ENCODE measurements at regions not wholly inside any gene's neighbourhood (a gene's known extent, or its start where the extent isn't known, plus 50 kb on each side); places are given as distances from the start of the nearest gene placed in this dataset.

DNA sequence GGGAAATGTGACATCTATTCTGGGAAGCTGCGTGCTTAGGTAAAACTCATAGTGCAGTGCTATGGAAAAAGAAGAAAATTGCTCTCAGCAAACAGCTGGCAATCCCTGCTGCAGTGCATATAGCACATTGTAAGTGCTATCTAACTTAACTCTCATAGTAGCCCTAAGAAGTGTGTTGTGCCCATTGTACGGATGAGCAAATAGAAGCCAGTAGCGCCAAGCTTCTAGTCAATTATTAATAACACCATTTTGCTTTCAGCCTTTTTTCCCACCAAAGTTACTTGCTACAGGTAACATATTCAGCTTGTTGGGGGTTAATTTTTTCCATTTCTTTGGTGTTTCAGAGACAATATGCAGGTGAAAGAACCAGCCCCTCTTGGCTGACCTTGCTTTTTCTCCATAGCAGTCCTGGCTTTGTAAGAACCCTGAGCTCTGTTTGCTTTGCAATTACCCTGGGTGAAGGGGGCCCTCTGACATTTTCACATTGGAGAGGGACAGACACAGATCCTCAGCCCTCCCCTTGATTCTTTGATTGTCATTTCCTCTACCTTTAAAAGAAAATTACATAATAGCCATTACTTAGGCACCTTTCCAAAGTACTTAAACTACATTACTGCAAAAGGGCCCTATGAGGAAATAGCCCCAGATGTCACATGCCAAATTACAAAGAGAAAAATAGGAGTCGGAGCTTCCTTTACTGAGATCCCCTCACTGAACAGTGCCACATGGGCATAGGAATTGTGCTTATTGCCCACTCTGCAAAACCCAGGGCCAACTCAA lies 576.2 kb upstream of the TBX3 start:
- H3K27me3 ChIP-seq = no peaks in the 10 kb centered on the region
- H3K4me1 ChIP-seq = peaks cover 0 to 11% (median 0%) of the 10 kb centered on the region in 4 donors
- H3K36me3 ChIP-seq = no peaks in the 10 kb centered on the region
- H3K4me3 ChIP-seq = no peak overlapping the region
- TF ChIP-seq, protein P1, sequence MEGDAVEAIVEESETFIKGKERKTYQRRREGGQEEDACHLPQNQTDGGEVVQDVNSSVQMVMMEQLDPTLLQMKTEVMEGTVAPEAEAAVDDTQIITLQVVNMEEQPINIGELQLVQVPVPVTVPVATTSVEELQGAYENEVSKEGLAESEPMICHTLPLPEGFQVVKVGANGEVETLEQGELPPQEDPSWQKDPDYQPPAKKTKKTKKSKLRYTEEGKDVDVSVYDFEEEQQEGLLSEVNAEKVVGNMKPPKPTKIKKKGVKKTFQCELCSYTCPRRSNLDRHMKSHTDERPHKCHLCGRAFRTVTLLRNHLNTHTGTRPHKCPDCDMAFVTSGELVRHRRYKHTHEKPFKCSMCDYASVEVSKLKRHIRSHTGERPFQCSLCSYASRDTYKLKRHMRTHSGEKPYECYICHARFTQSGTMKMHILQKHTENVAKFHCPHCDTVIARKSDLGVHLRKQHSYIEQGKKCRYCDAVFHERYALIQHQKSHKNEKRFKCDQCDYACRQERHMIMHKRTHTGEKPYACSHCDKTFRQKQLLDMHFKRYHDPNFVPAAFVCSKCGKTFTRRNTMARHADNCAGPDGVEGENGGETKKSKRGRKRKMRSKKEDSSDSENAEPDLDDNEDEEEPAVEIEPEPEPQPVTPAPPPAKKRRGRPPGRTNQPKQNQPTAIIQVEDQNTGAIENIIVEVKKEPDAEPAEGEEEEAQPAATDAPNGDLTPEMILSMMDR (IDR thresholded peaks at IDR 0.05) = no peak
- TF ChIP-seq POLR2A (IDR thresholded peaks at IDR 0.05) = no peak
- no peak for DNase-seq
- no peaks in the 10 kb centered on the region for H3K9me3 ChIP-seq
- H3K27ac ChIP-seq = no peak overlapping the region

DNA sequence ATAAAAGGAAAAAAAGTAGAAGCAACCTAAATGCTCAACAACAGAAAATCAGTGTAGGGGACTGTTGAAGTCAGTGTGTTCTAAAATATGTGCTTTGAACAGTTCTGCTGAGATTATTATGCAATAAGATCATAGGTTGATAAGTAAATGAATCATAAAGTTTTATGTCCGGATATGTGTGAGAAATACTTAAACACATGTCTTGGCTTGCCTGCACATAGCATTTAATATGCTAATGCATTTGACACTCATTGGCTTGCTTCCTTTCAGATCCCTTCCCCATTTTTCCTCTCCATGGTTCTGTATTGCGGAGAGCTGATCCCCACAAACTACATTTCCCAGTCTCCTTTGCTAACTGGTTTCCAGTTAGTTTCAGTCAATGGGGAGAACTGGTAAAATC lies 573.8 kb upstream of the TBX3 start:
- DNase-seq = no peak
- TF ChIP-seq, protein P1 (IDR thresholded peaks at IDR 0.05) = no peak
- TF ChIP-seq POLR2A (IDR thresholded peaks at IDR 0.05) = no peak
- peak overlapping the region in 1 of 4 donors; percentile 0 for H3K27ac ChIP-seq
- no peak overlapping the region for H3K4me3 ChIP-seq
- H3K36me3 ChIP-seq = no peaks in the 10 kb centered on the region
- H3K9me3 ChIP-seq = no peaks in the 10 kb centered on the region
- H3K27me3 ChIP-seq = no peaks in the 10 kb centered on the region
- peaks cover 0 to 11% (median 0%) of the 10 kb centered on the region in 4 donors for H3K4me1 ChIP-seq

DNA sequence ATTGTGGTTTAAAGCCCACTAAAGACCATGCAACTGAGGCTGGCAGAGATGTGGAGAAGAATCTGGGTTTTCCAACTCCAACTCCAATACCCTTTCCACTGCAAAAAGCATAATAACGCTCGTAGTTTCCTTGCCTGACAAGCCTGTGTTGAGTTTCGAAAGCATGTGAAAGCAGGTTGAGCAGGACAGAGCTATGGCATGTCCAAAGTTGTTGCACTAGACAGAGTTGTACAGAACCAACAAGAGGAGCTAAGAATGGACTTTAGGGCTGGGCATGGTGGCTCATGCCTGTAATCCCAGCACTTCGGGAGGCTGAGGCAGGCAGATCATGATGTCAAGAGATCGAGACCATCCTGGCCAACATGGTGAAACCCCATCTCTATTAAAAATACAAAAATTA lies 572.0 kb upstream of the TBX3 start:
- Histone ChIP-seq H3K27ac (no peak overlapping the region), H3K9me3 (no peaks in the 10 kb centered on the region), H3K4me1 (peaks cover 0 to 8% (median 0%) of the 10 kb centered on the region in 4 donors), H3K36me3 (no peaks in the 10 kb centered on the region), H3K27me3 (no peaks in the 10 kb centered on the region), H3K4me3 (no peak overlapping the region)
- TF ChIP-seq, protein P1 (IDR thresholded peaks at IDR 0.05) = no peak
- TF ChIP-seq POLR2A (IDR thresholded peaks at IDR 0.05) = no peak
- DNase-seq = no peak

DNA sequence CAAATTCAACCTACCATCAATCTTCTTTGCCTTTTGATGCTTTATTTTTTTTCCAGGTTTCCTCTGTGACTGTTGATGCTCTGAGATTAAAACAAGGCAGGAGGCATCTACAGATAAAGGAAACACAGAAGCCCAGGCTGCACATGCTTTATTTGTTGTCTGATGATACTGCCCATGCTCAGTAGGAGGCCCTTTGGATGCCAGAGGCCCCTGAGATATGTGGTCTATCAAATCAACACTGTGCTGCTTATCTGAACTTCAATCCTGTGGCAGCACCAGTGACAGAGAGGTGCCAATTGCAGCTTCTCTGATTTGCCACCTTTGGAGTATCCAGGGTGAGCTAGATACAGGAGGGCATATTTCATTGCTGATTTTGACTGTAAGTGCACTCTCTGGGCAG lies 571.3 kb upstream of the TBX3 start:
- Histone ChIP-seq H3K27me3 (no peaks in the 10 kb centered on the region), H3K4me1 (peaks cover 0 to 8% (median 0%) of the 10 kb centered on the region in 4 donors), H3K36me3 (no peaks in the 10 kb centered on the region), H3K9me3 (no peaks in the 10 kb centered on the region), H3K4me3 (no peak overlapping the region), H3K27ac (no peak overlapping the region)
- TF ChIP-seq, protein P1 (IDR thresholded peaks at IDR 0.05) = no peak
- TF ChIP-seq POLR2A (IDR thresholded peaks at IDR 0.05) = no peak
- no peak for DNase-seq

DNA sequence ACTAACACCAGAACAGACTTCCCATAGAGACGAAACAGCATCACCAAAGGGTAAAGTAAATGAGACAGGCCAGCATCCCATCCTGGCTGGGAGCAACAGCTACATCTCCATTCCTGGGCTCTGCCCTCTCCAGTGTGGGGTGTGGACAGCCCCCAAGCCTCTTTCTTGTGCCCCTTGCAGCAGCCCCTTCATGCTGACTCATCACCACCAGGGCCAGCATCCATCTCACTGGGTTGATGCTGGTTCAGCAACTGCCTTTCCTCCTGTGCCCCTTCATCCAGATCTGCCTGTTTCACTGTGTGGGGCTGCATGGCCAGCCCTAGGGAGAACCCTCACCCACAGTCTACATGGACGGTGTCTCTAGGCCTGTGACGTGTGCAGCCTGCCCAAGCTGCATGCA lies 569.1 kb upstream of the TBX3 start:
- H3K9me3 ChIP-seq = no peaks in the 10 kb centered on the region
- peaks cover 0 to 4% (median 0%) of the 10 kb centered on the region in 4 donors for H3K4me1 ChIP-seq
- no peaks in the 10 kb centered on the region for H3K36me3 ChIP-seq
- TF ChIP-seq, protein P1 (IDR thresholded peaks at IDR 0.05) = no peak
- no peak for TF ChIP-seq POLR2A (IDR thresholded peaks at IDR 0.05)
- no peak overlapping the region for H3K4me3 ChIP-seq
- H3K27me3 ChIP-seq = no peaks in the 10 kb centered on the region
- no peak overlapping the region for H3K27ac ChIP-seq
- no peak for DNase-seq

Data from Peyer's patch (tissue), 4 donors.